Common myeloid progenitor, CD34-positive (primary cell): ENCODE measurements at regions not wholly inside any gene's neighbourhood (a gene's known extent, or its start where the extent isn't known, plus 50 kb on each side); places are given as distances from the start of the nearest gene placed in this dataset.

Source experiments
- CTCF ChIA-PET: fragments of 350-600 bp; sonication (Branson Sonifier 250); formaldehyde crosslinking; loops from one replicate; lab custom pipeline; 2021; ENCODE audit warnings: antibody characterized with exemption; lab: Charles Lee
- POLR2A ChIA-PET: fragments of 350-600 bp; sonication (Branson Sonifier 250); formaldehyde crosslinking; loops from one replicate; lab custom pipeline; 2021; ENCODE audit warnings: antibody characterized with exemption; lab: Charles Lee
- DNase-seq, 3 donors: peaks; one replicate each; pipeline versions ENCODE4 v3.0.0 to v3.0.0-alpha.2; 2013
- H3K27ac ChIP-seq, 2 experiments: 1 replicate in 1 of 2; 2 replicates in 1 of 2; pipeline ENCODE4 v1.7.0; 2013; ENCODE audit warnings: inconsistent platforms in 2 of 2, low read length in 2 of 2, mild to moderate bottlenecking in 2 of 2, low read depth in 1 of 2, moderate library complexity in 1 of 2; ENCODE audit not compliant: severe bottlenecking in 2 of 2, insufficient read depth in 1 of 2, poor library complexity in 1 of 2
- H3K27me3 ChIP-seq, 5 experiments: replicated peaks in 2 of 5; 1 replicate in 3 of 5; 2 replicates in 2 of 5; pipeline versions ENCODE4 v1.6.1 to v1.7.0; 2013; ENCODE audit warnings: low read length in 4 of 5, mild to moderate bottlenecking in 2 of 5, moderate library complexity in 2 of 5, inconsistent platforms in 1 of 5; ENCODE audit not compliant: insufficient read depth in 5 of 5, control insufficient read depth in 4 of 5
- H3K36me3 ChIP-seq, 4 experiments: 1 replicate in 2 of 4; 2 replicates in 2 of 4; pipeline versions ENCODE4 v1.6.1 to v1.7.0; 2013; ENCODE audit warnings: low read length in 3 of 4, control low read depth in 1 of 4, mild to moderate bottlenecking in 1 of 4; ENCODE audit not compliant: control insufficient read depth in 4 of 4, insufficient read depth in 4 of 4
- H3K4me1 ChIP-seq, 4 experiments: 1 replicate in 3 of 4; 2 replicates in 1 of 4; pipeline versions ENCODE4 v1.6.1 to v1.7.1; 2013; ENCODE audit warnings: low read length in 3 of 4, mild to moderate bottlenecking in 3 of 4, control low read depth in 1 of 4, inconsistent platforms in 1 of 4, moderate library complexity in 1 of 4; ENCODE audit not compliant: control insufficient read depth in 4 of 4, insufficient read depth in 4 of 4; ENCODE audit errors: control extremely low read depth in 1 of 4
- H3K4me3 ChIP-seq, 7 experiments: 1 replicate in 4 of 7; 2 replicates in 3 of 7; pipeline versions ENCODE4 v1.5.1 to v1.7.0; 2013; ENCODE audit warnings: mild to moderate bottlenecking in 7 of 7, low read length in 6 of 7, moderate library complexity in 6 of 7, inconsistent platforms in 2 of 7, low read depth in 2 of 7, control low read depth in 1 of 7; ENCODE audit not compliant: insufficient read depth in 4 of 7, control insufficient read depth in 1 of 7; ENCODE audit errors: extremely low read depth in 1 of 7
- H3K9me3 ChIP-seq, 5 experiments: 1 replicate in 4 of 5; 2 replicates in 1 of 5; pipeline versions ENCODE4 v1.6.1 to v1.7.1; 2013; ENCODE audit warnings: low read length in 4 of 5, mild to moderate bottlenecking in 2 of 5, inconsistent platforms in 1 of 5, low read depth in 1 of 5, moderate library complexity in 1 of 5; ENCODE audit not compliant: control insufficient read depth in 4 of 5, insufficient read depth in 2 of 5; ENCODE audit errors: control extremely low read depth in 1 of 5
- WGBS: methylation state at CpG from one replicate; pipeline ENCODE4 v1.1.5; 2013; ENCODE audit not compliant: insufficient coverage; 5-methylcytosine and 5-hydroxymethylcytosine counted together

DNA sequence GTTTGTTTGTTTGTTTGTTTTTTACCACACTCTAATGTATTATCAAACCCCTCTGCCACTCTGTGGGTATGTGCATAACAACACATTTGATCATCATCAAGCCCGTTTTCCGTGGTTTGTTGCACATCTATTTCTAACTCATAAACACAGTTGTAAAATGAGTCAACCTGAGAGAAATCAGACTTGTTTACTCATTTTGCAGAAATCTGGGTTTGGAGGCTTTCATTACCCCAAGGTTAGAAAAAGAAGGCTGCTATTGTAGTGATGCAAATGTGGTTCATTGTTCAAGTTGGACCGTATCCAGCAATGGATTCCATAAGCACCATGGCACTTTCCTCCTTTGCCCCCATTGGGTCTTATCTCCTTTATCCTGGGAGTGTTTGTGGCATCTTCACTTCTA lies 353.2 kb upstream of the SOX2 start:
- Histone ChIP-seq H3K27me3 (no peaks in the 10 kb centered on the region), H3K9me3 (no peaks in the 10 kb centered on the region), H3K4me1 (no peaks in the 10 kb centered on the region), H3K36me3 (no peaks in the 10 kb centered on the region), H3K27ac (no peak overlapping the region), H3K4me3 (no peak overlapping the region)
- WGBS: 100% methylated on average over 1 of the region's 3 CpGs
- ChIA-PET POLR2A (no interaction called here), CTCF (no interaction called here)
- DNase-seq: no peak

DNA sequence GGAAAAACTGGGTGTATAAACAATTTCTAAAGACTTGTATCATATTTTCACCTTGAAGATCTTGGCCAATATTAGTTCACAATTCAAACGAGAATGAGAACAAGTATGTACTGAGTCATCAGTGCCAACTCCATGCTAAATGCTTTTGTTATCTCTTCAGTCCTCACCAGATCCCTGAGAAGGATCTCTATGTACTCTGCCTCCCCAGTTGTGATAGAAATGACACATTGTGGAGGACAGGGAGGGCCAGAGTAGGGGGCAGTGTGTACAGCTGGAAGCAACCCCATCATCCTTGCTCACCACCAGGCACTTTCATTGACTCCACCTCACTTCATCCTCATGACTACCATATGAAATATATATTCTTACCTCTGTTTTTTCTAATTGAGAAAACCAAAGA lies 353.7 kb upstream of the SOX2 start:
- DNase-seq: no peak
- no peaks in the 10 kb centered on the region for H3K4me1 ChIP-seq
- ChIA-PET POLR2A (no interaction called here), CTCF (no interaction called here)
- no peak overlapping the region for H3K27ac ChIP-seq
- no peaks in the 10 kb centered on the region for H3K9me3 ChIP-seq
- H3K27me3 ChIP-seq: no peaks in the 10 kb centered on the region
- H3K36me3 ChIP-seq: no peaks in the 10 kb centered on the region
- no peak overlapping the region for H3K4me3 ChIP-seq
- WGBS: 46% methylated on average over 1 of the region's 1 CpG

DNA sequence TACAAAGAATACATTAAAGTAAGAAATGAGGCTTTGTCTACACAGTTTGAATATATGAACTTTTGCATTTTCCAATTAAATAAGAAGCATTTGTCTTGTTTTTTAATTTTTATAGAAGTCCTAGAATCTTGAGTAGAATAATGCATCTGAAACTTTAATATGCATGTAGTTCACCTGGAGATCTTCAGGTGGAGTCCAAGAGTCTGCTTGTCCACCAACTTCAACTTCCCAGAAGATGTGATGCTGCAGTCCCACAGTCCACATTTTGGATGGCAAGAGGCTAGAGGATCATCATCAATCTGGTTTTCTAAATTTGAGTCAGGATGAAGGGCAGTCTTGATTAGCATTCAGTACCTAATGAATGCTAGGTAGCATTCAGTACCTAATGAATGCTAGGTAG lies 357.6 kb upstream of the SOX2 start:
- Histone ChIP-seq H3K4me1 (no peaks in the 10 kb centered on the region), H3K4me3 (no peak overlapping the region), H3K27ac (no peak overlapping the region), H3K9me3 (no peaks in the 10 kb centered on the region), H3K27me3 (no peaks in the 10 kb centered on the region), H3K36me3 (no peaks in the 10 kb centered on the region)
- ChIA-PET CTCF (no interaction called here), POLR2A (no interaction called here)
- DNase-seq: no peak

DNA sequence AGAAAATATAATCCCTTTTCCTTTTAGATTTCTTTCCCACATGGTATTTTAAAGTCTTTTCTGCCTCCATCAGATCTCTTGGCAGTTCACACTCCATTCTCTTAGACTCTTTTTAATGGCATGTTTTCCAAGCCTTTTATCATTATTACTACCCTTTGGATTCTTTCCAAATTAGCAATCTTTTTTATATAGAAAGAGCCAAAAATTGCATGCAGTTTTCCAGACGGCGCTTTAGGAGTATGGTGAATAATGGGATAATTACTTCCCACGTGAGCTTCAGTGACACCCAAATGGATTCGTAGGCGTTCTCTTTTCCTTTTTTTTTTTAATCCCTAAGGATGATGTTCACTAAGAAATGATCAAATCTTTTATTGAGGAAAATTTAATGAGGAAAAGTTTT lies 354.8 kb upstream of the DNAJC19 start:
- no peak for DNase-seq
- WGBS: 98% methylated on average over 5 of the region's 5 CpGs
- H3K9me3 ChIP-seq: no peaks in the 10 kb centered on the region
- no peaks in the 10 kb centered on the region for H3K27me3 ChIP-seq
- no peak overlapping the region for H3K27ac ChIP-seq
- H3K4me1 ChIP-seq: no peaks in the 10 kb centered on the region
- CTCF ChIA-PET: no interaction called here
- POLR2A ChIA-PET: no interaction called here
- no peak overlapping the region for H3K4me3 ChIP-seq
- H3K36me3 ChIP-seq: no peaks in the 10 kb centered on the region

DNA sequence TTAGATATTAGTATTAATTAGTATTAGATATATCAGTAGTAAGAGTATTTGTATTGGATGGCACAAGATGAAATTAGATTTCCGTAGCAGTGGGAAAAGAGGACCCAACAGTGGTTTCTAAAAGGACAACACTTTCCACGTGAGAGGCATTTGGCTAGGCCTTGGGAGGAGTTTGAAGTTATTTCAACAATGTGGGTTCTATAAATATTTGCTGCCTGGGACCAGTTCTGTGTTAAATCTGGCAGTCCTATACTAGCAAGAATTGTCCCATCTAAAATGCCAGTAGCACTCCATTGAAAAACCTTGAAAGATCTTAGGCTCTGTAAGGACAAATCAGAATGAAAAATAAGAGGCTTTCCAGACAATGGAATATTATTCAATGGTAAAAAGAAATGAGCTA lies 347.1 kb upstream of the DNAJC19 start:
- CTCF ChIA-PET: no interaction called here

DNA sequence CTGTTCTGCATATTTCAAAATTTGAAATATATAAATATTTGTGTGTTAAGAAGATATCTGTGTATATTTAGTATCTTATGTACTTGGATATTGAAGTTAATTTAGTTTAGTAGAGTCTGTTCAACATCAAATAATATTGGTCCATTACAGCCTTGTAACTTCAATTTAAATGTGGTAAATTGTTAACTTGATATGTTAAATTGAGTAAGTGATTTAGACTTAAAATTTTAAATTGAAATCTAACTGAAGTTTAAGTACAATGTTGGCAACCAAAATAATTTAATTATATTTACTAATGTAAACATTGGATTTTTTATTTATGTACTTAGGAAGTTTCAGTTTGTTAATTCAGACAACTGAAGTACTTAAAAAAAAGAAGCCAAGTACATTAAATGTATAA lies 343.9 kb upstream of the DNAJC19 start:
- ChIA-PET CTCF (no interaction called here), POLR2A (no interaction called here)
- Histone ChIP-seq H3K9me3 (no peaks in the 10 kb centered on the region), H3K27ac (no peak overlapping the region), H3K36me3 (no peaks in the 10 kb centered on the region), H3K4me1 (no peaks in the 10 kb centered on the region), H3K27me3 (peaks cover 0 to 2% (median 0%) of the 10 kb centered on the region in 5 experiments), H3K4me3 (no peak overlapping the region)
- no peak for DNase-seq

More for the DNA sequence above, 347.1 kb upstream of the DNAJC19 start:
- 100% methylated on average over 2 of the region's 2 CpGs for WGBS
- no peak overlapping the region for H3K4me3 ChIP-seq
- POLR2A ChIA-PET: no interaction called here
- no peaks in the 10 kb centered on the region for H3K27me3 ChIP-seq
- no peak overlapping the region for H3K27ac ChIP-seq
- no peaks in the 10 kb centered on the region for H3K36me3 ChIP-seq
- no peaks in the 10 kb centered on the region for H3K9me3 ChIP-seq
- no peaks in the 10 kb centered on the region for H3K4me1 ChIP-seq
- DNase-seq: no peak

DNA sequence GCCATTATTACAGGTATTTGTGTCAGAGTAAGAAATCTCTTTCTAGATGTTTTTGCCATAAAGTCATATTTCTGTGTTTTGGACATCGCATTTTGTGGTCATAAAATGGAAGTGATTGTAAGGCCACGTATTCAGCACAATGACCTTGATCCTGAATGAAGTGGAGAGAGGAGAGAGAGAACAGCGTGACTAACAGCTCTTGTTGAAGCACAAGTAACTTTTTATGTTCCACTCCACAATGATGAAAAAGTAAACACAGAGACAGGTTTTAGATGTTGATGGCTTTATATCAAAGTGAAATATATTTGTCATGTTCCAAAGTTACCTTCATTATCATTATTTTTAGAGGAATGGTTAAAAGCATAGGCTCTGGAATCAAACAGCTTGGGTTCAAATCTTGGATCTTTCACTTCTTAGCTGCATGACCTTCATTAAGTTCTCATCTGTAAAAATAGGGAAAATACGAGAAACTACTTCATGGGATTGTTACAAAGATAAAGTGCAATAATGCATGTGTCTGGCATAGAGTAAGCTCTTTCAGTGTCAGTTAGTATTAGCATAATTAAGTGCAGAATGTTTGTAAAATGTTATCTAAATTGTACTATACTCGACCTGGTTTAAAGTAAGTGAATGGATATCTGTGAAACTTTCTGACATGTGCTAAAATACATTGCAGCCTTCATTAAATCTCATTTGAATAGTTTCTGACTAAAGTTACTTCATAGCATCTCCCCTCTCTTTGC lies 341.5 kb upstream of the DNAJC19 start:
- no peaks in the 10 kb centered on the region for H3K9me3 ChIP-seq
- ChIA-PET POLR2A (no interaction called here), CTCF (no interaction called here)
- no peaks in the 10 kb centered on the region for H3K4me1 ChIP-seq
- H3K4me3 ChIP-seq: no peak overlapping the region
- WGBS: 65% methylated on average over 2 of the region's 5 CpGs
- no peaks in the 10 kb centered on the region for H3K36me3 ChIP-seq
- DNase-seq: no peak
- peaks cover 0 to 2% (median 0%) of the 10 kb centered on the region in 5 experiments for H3K27me3 ChIP-seq
- H3K27ac ChIP-seq: no peak overlapping the region
